ENCODE measurements at regions not wholly inside any gene's neighbourhood (a gene's known extent, or its start where the extent isn't known, plus 50 kb on each side); places are given as distances from the start of the nearest gene placed in this dataset.

GRCh38 chrX:125641405-125641804, 321.7 kb downstream of the TEX13C start:
- TF ChIP-seq ZBTB44 (tag by site-specific recombination; IDR thresholded peaks at IDR 0.05) = no peak
- TF ChIP-seq ZNF202 (tag by site-specific recombination; IDR thresholded peaks at IDR 0.05; ENCODE audit: borderline replicate concordance) = no peak
- no peak for TF ChIP-seq ZNF585B (tag by site-specific recombination; IDR thresholded peaks at IDR 0.05)
- TF ChIP-seq, protein P1, sequence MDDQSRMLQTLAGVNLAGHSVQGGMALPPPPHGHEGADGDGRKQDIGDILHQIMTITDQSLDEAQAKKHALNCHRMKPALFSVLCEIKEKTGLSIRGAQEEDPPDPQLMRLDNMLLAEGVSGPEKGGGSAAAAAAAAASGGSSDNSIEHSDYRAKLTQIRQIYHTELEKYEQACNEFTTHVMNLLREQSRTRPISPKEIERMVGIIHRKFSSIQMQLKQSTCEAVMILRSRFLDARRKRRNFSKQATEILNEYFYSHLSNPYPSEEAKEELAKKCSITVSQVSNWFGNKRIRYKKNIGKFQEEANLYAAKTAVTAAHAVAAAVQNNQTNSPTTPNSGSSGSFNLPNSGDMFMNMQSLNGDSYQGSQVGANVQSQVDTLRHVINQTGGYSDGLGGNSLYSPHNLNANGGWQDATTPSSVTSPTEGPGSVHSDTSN (CRISPR knock-in tag; IDR thresholded peaks at IDR 0.05) = no peak
- no peak for TF ChIP-seq REST (tag by site-specific recombination; IDR thresholded peaks at IDR 0.05)
- TF ChIP-seq, protein P2, sequence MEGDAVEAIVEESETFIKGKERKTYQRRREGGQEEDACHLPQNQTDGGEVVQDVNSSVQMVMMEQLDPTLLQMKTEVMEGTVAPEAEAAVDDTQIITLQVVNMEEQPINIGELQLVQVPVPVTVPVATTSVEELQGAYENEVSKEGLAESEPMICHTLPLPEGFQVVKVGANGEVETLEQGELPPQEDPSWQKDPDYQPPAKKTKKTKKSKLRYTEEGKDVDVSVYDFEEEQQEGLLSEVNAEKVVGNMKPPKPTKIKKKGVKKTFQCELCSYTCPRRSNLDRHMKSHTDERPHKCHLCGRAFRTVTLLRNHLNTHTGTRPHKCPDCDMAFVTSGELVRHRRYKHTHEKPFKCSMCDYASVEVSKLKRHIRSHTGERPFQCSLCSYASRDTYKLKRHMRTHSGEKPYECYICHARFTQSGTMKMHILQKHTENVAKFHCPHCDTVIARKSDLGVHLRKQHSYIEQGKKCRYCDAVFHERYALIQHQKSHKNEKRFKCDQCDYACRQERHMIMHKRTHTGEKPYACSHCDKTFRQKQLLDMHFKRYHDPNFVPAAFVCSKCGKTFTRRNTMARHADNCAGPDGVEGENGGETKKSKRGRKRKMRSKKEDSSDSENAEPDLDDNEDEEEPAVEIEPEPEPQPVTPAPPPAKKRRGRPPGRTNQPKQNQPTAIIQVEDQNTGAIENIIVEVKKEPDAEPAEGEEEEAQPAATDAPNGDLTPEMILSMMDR (tag by site-specific recombination; IDR thresholded peaks at IDR 0.05) = no peak
- no peak for TF ChIP-seq ZNF624 (tag by site-specific recombination; IDR thresholded peaks at IDR 0.05)
- TF ChIP-seq, protein P3, sequence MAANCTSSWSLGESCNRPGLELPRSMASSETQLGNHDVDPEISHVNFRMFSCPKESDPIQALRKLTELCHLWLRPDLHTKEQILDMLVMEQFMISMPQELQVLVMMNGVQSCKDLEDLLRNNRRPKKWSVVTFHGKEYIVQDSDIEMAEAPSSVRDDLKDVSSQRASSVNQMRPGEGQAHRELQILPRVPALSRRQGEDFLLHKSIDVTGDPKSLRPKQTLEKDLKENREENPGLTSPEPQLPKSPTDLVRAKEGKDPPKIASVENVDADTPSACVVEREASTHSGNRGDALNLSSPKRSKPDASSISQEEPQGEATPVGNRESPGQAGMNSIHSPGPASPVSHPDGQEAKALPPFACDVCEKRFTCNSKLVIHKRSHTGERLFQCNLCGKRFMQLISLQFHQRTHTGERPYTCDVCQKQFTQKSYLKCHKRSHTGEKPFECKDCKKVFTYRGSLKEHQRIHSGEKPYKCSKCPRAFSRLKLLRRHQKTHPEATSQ (tag by site-specific recombination; IDR thresholded peaks at IDR 0.05) = no peak
- TF ChIP-seq ZNF10 (tag by site-specific recombination; IDR thresholded peaks at IDR 0.05) = no peak
- no peak for TF ChIP-seq ZBTB49 (tag by site-specific recombination; IDR thresholded peaks at IDR 0.05; ENCODE audit: low read depth)
